ENCODE measurements at regions not wholly inside any gene's neighbourhood (a gene's known extent, or its start where the extent isn't known, plus 50 kb on each side); places are given as distances from the start of the nearest gene placed in this dataset.

DNA sequence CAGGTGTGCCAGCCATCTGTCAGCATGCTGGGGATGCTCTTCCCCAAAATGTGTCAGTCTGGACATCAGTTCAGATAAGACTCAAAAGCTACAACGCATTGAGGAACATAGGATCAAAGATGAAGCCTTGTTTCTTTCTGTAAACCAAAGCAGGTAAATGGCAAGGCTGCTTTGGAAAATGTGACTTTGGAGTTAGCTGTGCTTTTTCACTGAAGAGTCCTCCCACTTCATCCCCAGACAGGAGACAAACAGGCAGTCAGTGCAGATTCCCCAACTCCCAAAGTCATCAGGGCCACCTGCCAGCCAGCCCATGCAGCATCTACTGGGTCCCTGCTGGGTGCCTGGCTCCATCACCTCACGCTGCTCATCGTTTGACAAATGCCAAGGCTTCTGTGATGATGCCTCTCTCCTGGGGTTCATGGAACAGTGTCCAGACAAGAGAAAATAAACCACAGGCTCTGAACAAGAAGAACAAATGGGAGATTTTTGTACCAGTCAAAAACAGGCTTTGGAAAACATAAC lies 205.0 kb upstream of the BTBD3 start:
- no peaks in the 10 kb centered on the region for H3K27me3 Mint-ChIP-seq (ENCODE audit: insufficient read depth)
- no peaks in the 10 kb centered on the region for H3K36me3 Mint-ChIP-seq (ENCODE audit: low read depth)
- intact Hi-C loops (cut with micrococcal nuclease) = no loop called here
- no peak for DNase-seq (ENCODE audit: low spot score)
- H3K4me3 Mint-ChIP-seq = no peak overlapping the region
- no peak overlapping the region for H3K27ac Mint-ChIP-seq
- H3K4me1 Mint-ChIP-seq (ENCODE audit: low read depth) = no peaks in the 10 kb centered on the region
- no peaks in the 10 kb centered on the region for H3K9me3 Mint-ChIP-seq

DNA sequence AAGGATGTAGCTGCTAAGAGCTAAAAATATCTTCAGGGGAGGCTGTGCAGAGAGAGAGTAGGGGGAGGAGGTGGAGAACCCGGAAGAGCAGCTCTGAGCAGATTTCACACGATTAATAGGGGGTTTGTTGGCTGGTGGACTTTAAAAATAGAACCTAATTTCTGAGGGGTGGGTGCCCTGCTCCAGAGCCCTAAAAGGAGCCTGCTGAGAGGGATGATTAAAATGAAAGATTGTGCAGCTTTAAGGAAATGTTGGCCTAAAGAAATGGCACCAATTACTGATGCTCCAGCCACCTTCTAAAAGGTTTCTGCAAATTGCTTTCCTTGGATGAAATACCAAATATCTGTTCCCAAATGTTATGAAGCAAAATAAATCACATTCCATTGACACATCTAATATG lies 202.8 kb upstream of the BTBD3 start:
- DNase-seq (ENCODE audit: low spot score) = no peak
- H3K27me3 Mint-ChIP-seq (ENCODE audit: insufficient read depth) = no peaks in the 10 kb centered on the region
- no peak overlapping the region for H3K27ac Mint-ChIP-seq
- intact Hi-C loops (cut with micrococcal nuclease) = no loop called here
- no peaks in the 10 kb centered on the region for H3K9me3 Mint-ChIP-seq
- no peaks in the 10 kb centered on the region for H3K36me3 Mint-ChIP-seq (ENCODE audit: low read depth)
- no peaks in the 10 kb centered on the region for H3K4me1 Mint-ChIP-seq (ENCODE audit: low read depth)
- H3K4me3 Mint-ChIP-seq = no peak overlapping the region

DNA sequence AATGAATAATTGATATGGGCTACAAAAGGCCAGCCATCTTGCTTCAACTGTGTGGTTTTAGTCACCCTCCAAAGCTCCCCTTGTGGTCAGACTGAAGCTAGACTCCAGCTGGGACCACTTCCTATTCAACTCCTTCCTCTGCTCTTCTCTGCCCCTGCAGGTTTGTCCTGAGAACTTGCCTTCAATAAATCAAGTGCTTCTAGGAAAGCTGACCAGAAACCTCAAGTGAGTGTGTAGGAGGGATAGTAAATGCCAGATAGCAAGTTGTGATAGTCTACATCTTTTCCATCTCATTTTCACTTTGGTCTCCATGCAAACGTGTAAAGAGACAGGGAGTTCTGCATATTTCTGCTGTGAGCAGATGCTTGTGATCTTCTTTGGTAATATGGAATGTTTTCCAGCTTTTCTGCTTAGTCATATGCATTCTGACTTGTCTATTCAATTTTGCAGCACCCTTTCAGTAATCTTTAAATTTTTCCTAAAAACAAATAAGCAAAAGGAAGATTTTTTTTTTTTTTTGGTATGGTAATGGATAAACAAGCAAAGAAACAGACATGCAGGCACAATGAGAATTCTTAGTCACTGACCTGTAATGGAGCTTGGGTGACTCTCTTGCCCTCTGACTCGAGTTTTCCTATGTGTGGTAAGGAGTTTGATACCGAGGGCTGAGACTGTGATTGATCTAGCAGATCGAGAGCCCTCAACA lies 201.3 kb upstream of the BTBD3 start:
- DNase-seq (ENCODE audit: low spot score) = no peak
- intact Hi-C loops (cut with micrococcal nuclease) = no loop called here
- no peaks in the 10 kb centered on the region for H3K36me3 Mint-ChIP-seq (ENCODE audit: low read depth)
- no peaks in the 10 kb centered on the region for H3K27me3 Mint-ChIP-seq (ENCODE audit: insufficient read depth)
- H3K9me3 Mint-ChIP-seq = no peaks in the 10 kb centered on the region
- no peak overlapping the region for H3K27ac Mint-ChIP-seq
- H3K4me1 Mint-ChIP-seq (ENCODE audit: low read depth) = no peaks in the 10 kb centered on the region
- H3K4me3 Mint-ChIP-seq = no peak overlapping the region

DNA sequence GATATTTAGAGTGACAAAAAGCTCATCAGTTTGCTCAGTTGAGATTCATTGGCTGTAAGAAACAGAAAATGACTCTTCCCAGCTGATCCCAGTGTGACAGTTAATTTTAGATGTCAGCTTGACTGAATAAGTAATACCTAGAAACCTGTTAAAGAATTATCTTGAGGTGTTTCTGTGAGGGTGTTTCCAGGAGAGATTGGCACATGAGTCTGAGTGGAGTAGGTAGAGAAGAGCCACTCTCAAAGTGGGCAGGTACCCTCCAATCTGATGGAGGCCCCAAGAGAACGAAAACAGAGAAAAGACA lies 200.8 kb upstream of the BTBD3 start:
- H3K27ac Mint-ChIP-seq = no peak overlapping the region
- no peak for DNase-seq (ENCODE audit: low spot score)
- H3K9me3 Mint-ChIP-seq = no peaks in the 10 kb centered on the region
- intact Hi-C loops (cut with micrococcal nuclease) = no loop called here
- H3K4me1 Mint-ChIP-seq (ENCODE audit: low read depth) = no peaks in the 10 kb centered on the region
- no peaks in the 10 kb centered on the region for H3K36me3 Mint-ChIP-seq (ENCODE audit: low read depth)
- no peak overlapping the region for H3K4me3 Mint-ChIP-seq
- no peaks in the 10 kb centered on the region for H3K27me3 Mint-ChIP-seq (ENCODE audit: insufficient read depth)

DNA sequence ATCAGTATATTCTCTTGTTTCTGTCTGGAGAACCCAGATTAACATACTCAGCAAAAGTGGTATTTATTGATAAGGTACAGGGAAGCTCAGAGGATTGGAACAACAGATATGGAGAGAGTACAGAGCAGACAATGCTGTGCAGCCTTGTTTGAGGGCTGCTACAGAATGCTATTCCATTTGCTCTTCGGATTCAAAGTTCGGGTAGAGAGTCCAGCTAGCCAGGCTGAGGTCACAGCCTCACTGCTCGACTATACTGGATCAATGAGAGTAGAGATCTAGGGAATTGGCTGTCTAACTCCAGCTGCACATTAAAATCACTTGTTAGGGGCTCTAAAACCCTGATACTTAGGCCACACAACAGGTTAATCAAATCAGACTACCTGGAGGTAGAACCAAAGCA lies 200.1 kb upstream of the BTBD3 start:
- Mint-ChIP-seq H3K36me3 (ENCODE audit: low read depth) (no peaks in the 10 kb centered on the region), H3K4me1 (ENCODE audit: low read depth) (no peaks in the 10 kb centered on the region), H3K4me3 (no peak overlapping the region), H3K9me3 (no peaks in the 10 kb centered on the region), H3K27me3 (ENCODE audit: insufficient read depth) (no peaks in the 10 kb centered on the region), H3K27ac (no peak overlapping the region)
- intact Hi-C loops (cut with micrococcal nuclease) = no loop called here
- no peak for DNase-seq (ENCODE audit: low spot score)

DNA sequence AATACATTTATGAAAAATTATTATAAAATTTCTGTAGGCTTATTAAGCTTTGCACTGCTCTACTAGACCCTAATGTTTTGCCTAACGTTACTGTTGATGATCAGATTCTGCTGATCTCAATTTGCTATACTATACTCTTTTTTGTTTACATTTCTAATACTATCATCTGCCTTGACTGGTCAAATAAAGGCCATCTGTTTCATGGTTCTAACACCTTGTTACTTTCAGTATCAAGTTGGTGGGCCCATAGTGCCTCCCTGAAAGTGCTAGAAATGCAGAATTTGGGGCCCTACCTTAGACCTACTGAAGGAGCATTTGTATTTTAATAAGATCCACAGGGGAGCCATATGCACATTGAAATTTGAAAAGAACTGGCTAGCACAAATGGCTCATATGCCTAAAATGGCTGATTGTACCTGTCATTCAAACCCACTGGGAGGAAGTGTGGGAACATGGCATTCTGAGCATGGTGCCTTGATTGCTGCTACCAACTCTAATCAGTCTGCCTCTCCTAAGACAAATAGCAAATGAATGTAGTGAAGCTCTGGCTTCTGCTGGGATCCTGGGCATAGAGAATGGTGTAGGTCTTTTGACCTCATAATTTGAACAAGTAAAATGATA lies 199.1 kb upstream of the BTBD3 start:
- DNase-seq (ENCODE audit: low spot score) = no peak
- H3K4me1 Mint-ChIP-seq (ENCODE audit: low read depth) = no peaks in the 10 kb centered on the region
- H3K36me3 Mint-ChIP-seq (ENCODE audit: low read depth) = no peaks in the 10 kb centered on the region
- no peak overlapping the region for H3K27ac Mint-ChIP-seq
- H3K9me3 Mint-ChIP-seq = no peaks in the 10 kb centered on the region
- intact Hi-C loops (cut with micrococcal nuclease) = no loop called here
- no peaks in the 10 kb centered on the region for H3K27me3 Mint-ChIP-seq (ENCODE audit: insufficient read depth)
- no peak overlapping the region for H3K4me3 Mint-ChIP-seq

DNA sequence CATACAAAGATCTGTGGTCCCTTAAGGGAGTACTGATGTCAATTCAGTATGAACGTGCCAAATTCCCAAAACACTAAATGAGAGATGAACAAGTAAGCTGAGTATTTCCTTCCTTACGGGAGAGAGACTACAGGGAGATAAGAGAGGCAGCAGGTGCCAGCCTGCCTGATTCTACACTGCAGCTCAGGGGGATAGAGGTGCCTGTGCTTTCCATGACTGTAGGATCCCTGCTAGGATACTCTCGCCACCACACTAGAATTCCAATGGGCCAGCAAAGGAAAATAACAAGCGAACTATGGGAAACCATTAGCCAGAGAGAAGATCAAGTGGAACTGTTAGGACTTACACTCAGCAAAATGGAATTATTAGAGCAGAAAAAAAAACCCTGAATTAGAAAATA lies 198.5 kb upstream of the BTBD3 start:
- Mint-ChIP-seq H3K4me1 (ENCODE audit: low read depth) (no peaks in the 10 kb centered on the region), H3K9me3 (no peaks in the 10 kb centered on the region), H3K27ac (no peak overlapping the region), H3K27me3 (ENCODE audit: insufficient read depth) (no peaks in the 10 kb centered on the region), H3K4me3 (no peak overlapping the region), H3K36me3 (ENCODE audit: low read depth) (no peaks in the 10 kb centered on the region)
- DNase-seq (ENCODE audit: low spot score) = no peak
- intact Hi-C loops (cut with micrococcal nuclease) = no loop called here

DNA sequence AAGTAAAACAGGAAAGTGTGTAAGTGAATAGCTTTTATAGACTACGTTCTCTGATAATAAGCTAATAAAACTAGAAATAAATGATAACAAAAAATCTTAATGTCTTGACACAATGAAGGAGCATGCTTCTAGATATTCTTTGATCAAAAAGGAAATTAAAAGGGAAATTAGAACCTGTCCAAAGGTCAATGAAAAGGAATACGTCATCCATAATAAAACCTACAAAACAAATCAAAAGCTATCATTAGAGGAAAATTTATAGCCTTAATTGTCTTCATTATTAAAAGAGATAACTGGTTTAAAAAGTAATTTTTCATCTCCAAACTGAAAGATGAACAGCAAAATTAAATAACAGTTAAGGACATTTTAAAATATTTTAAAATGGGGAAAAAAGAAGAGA lies 196.3 kb upstream of the BTBD3 start:
- H3K36me3 Mint-ChIP-seq (ENCODE audit: low read depth) = no peaks in the 10 kb centered on the region
- intact Hi-C loops (cut with micrococcal nuclease) = no loop called here

DNA sequence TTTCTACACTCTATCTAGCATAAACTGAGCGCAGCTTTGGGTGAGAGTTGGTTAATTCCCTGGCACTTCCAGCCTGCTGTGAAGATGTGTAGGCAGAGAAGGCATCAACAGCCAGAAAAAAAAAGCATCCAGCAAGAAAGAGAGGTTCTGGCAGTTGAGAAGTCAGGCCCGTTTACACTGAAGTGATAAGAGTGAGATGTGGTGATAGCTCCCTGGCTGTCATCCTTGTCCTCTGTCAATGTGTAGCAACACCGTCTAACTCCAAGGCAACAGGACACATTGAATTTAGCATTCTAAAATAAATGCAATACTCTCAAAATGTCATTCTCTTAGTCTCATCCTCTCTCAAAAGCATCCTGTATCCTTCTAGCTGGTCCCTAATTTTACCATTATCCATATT lies 193.6 kb upstream of the BTBD3 start:
- H3K4me1 Mint-ChIP-seq (ENCODE audit: low read depth) = no peaks in the 10 kb centered on the region
- peaks cover 5% of the 10 kb centered on the region for H3K9me3 Mint-ChIP-seq
- no peak for DNase-seq (ENCODE audit: low spot score)
- intact Hi-C loops (cut with micrococcal nuclease) = no loop called here
- H3K27me3 Mint-ChIP-seq (ENCODE audit: insufficient read depth) = no peaks in the 10 kb centered on the region
- H3K27ac Mint-ChIP-seq = no peak overlapping the region
- no peak overlapping the region for H3K4me3 Mint-ChIP-seq
- no peaks in the 10 kb centered on the region for H3K36me3 Mint-ChIP-seq (ENCODE audit: low read depth)

More for the DNA sequence above, 196.3 kb upstream of the BTBD3 start:
- no peak overlapping the region for H3K4me3 Mint-ChIP-seq
- H3K27ac Mint-ChIP-seq = no peak overlapping the region
- no peaks in the 10 kb centered on the region for H3K27me3 Mint-ChIP-seq (ENCODE audit: insufficient read depth)
- no peaks in the 10 kb centered on the region for H3K4me1 Mint-ChIP-seq (ENCODE audit: low read depth)
- no peak for DNase-seq (ENCODE audit: low spot score)
- H3K9me3 Mint-ChIP-seq = no peaks in the 10 kb centered on the region

DNA sequence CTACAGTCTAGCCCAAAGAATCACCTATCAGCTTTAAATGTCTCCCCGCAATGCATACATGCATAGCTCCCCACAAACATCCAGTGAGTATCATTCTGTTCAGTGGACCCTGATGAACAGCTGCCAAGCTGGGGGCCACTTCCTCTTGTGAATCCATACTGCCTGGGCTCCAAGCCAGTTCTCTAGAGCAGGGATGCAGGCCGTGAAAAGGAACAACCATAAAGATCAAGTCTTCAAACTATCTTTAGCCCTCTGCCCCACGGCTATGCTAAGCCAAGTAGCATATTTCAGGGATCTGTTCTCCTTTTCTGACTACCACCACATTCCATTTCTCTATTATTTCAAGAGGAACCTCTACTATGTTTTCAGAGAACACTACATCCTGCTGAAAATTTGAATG lies 191.7 kb upstream of the BTBD3 start:
- Mint-ChIP-seq H3K27me3 (ENCODE audit: insufficient read depth) (no peaks in the 10 kb centered on the region), H3K27ac (no peak overlapping the region), H3K36me3 (ENCODE audit: low read depth) (no peaks in the 10 kb centered on the region), H3K4me3 (no peak overlapping the region), H3K4me1 (ENCODE audit: low read depth) (no peaks in the 10 kb centered on the region), H3K9me3 (peaks cover 13% of the 10 kb centered on the region)
- intact Hi-C loops (cut with micrococcal nuclease) = no loop called here
- no peak for DNase-seq (ENCODE audit: low spot score)

DNA sequence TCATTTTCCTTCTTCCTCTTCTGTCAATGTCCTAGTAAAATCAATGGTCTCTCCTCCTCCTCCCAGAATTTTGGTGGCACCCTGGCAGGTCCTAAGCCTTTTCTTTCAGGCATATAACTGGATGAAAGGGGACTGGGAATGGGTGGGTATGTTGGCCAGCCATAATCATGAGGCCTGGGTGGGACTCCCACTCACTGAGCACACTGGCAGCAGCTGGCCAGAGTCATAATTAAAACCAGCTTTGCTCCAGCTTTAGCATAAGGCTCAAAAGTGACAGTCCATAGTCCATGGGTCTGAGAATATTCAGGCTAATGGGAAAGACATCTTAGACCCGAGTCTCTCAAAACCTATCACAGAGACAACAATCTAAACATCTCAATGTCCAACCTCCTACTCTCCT lies 190.0 kb upstream of the BTBD3 start:
- no peak for DNase-seq (ENCODE audit: low spot score)
- intact Hi-C loops (cut with micrococcal nuclease) = no loop called here
- Mint-ChIP-seq H3K36me3 (ENCODE audit: low read depth) (no peaks in the 10 kb centered on the region), H3K27ac (no peak overlapping the region), H3K27me3 (ENCODE audit: insufficient read depth) (no peaks in the 10 kb centered on the region), H3K9me3 (peaks cover 13% of the 10 kb centered on the region), H3K4me3 (no peak overlapping the region), H3K4me1 (ENCODE audit: low read depth) (no peaks in the 10 kb centered on the region)

DNA sequence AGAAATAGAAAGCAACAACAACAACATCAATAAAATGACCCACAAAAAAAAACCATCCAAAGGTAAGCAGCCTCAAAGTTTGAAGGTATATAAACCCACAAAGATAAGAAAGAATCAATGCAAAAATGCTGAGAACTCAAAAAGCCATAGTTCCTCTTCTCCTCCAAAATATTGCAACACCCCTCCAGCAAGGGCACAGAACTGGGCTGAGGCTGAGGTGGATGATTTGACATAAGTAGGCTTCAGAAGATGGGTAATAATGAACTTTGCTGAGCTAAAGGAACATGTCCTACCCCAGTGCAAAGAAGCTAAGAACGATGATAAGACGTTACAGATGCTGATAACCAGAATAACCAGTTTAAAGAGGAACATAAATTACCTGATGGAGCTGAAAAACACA lies 188.8 kb upstream of the BTBD3 start:
- intact Hi-C loops (cut with micrococcal nuclease) = no loop called here
- H3K9me3 Mint-ChIP-seq = peaks cover 13% of the 10 kb centered on the region
- H3K27me3 Mint-ChIP-seq (ENCODE audit: insufficient read depth) = no peaks in the 10 kb centered on the region
- no peaks in the 10 kb centered on the region for H3K36me3 Mint-ChIP-seq (ENCODE audit: low read depth)
- no peak overlapping the region for H3K4me3 Mint-ChIP-seq
- no peaks in the 10 kb centered on the region for H3K4me1 Mint-ChIP-seq (ENCODE audit: low read depth)
- no peak for DNase-seq (ENCODE audit: low spot score)
- no peak overlapping the region for H3K27ac Mint-ChIP-seq

DNA sequence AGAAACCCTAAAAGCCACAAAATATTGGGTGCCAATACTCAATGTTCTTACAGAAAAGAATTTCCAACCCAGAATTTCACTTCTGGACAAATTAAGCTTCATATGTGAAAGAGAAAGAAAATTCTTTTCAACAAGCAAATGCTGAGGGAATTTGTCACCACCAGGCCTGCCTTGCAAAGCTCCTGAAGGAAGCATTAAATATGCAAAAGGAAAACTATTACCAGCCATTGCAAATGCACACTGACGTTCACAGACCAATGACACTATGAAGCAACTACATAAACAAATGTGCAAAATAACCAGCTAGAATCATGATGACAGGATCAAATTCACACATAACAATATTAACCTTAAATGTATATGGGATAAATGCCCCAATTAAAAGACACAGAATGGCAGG lies 187.9 kb upstream of the BTBD3 start:
- peaks cover 13% of the 10 kb centered on the region for H3K9me3 Mint-ChIP-seq
- no peak overlapping the region for H3K4me3 Mint-ChIP-seq
- H3K27me3 Mint-ChIP-seq (ENCODE audit: insufficient read depth) = no peaks in the 10 kb centered on the region
- H3K4me1 Mint-ChIP-seq (ENCODE audit: low read depth) = no peaks in the 10 kb centered on the region
- no peaks in the 10 kb centered on the region for H3K36me3 Mint-ChIP-seq (ENCODE audit: low read depth)
- no peak for DNase-seq (ENCODE audit: low spot score)
- intact Hi-C loops (cut with micrococcal nuclease) = no loop called here
- no peak overlapping the region for H3K27ac Mint-ChIP-seq

DNA sequence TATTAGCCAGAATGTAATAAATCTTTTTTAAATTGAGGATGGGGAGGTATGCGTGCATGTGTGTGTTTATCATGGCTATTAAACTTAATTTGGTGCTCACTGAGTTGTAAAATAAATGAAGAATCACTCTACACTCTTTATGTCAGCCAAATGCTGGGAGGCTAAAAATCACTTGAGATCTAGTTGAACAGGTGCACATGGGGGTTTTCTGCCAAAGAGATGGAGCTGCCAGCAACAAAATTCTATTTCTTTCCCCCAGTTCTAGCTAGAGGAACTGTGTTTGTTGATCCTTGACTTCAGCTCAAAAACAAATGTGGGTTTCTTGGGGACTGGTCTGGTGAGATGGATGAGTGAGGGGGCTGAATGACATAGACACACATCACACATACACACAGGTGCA lies 183.3 kb upstream of the BTBD3 start:
- intact Hi-C loops (cut with micrococcal nuclease) = no loop called here
- Mint-ChIP-seq H3K36me3 (ENCODE audit: low read depth) (no peaks in the 10 kb centered on the region), H3K27me3 (ENCODE audit: insufficient read depth) (no peaks in the 10 kb centered on the region), H3K27ac (no peak overlapping the region), H3K4me1 (ENCODE audit: low read depth) (no peaks in the 10 kb centered on the region), H3K4me3 (no peak overlapping the region), H3K9me3 (peaks cover 9% of the 10 kb centered on the region)
- no peak for DNase-seq (ENCODE audit: low spot score)

All from activated T-helper 1 cell treated with anti-CD3 and anti-CD28 coated beads, Interleukin-12 subunit alpha, Interleukin-12 subunit beta, Interleukin-2, Interleukin-4 antibody, amounts not matched to agents 30 ng/mL and 10 ng/mL and 1 ng/mL, durations not matched to agents 14 hours and 24 hours and 36 hours (primary cell).